NCI-H526 treated with DMSO at 0.1 percent for 48 hours (cell line): ENCODE measurements at regions not wholly inside any gene's neighbourhood (a gene's known extent, or its start where the extent isn't known, plus 50 kb on each side); places are given as distances from the start of the nearest gene placed in this dataset.
"Not testable (repeated sequence)": the region's sequence is repeated elsewhere in the genome, so short reads cannot be mapped to it uniquely, and the experiment has no call there.

ENCODE experiments used
- DNase-seq: peaks from one replicate; lab custom pipeline; 2025; lab: John Stamatoyannopoulos, UW

DNA sequence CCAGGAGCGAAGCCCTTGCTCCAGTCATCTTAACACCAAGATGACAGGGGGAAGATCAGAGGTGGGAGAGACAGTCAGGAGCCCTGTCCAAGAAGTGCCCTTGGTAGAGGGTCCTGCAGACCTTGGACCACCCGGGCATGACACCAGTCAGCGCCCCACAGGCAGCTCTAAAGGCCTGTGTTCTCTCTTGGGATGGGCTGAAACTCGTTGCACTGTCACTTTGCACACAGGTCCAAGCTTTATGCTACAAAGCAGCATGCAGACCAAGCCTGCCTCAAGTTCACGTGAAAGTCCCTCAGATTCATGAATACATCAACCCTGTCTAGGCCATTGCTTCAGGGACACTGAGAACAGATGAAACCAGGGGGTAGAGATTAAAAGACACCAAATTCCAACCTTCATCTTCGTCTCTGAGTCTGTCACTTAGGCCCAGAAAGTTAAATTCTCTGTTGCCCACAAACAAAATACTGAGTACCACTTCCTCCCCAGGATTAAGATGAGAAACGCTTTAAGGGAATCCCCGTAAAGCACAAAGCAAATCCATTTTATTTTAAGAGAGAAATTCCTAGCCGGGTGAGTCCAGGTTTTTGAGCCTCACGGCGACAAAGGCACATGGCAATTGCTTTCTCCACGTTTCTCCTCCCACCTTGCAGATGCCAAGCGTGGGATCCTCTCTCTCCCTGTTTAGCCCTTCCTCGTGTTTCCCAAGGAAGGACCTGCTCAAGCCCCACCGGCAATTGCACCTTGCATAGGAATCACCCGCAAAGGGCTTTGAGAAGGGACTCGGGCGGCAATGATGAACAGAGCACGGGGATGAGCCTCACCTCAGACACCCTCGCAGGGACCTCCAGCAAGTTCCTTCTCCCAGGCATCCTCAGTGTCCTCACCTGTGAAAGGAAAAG lies 75.0 kb upstream of the ID2 start:
- DNase-seq = no peak

DNA sequence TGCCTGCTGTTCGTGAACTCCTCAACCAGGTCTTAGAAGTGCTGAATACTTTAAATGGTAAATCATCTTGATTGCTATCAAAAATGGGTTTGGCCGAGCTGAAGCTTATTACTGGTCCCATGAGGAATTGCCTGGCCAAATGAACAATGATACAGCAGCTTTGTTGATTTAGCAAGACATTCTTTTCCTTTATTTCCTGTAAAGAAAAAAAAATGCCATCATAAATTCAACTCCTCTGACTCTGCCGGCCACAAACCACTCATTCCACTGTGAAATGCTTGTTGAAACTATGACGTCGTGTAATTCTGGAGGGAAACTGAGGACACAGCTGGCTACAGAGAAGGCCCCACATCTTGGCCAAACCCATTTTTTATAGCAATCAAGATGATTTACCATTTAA lies 74.2 kb upstream of the ID2 start:
- DNase-seq = no peak

DNA sequence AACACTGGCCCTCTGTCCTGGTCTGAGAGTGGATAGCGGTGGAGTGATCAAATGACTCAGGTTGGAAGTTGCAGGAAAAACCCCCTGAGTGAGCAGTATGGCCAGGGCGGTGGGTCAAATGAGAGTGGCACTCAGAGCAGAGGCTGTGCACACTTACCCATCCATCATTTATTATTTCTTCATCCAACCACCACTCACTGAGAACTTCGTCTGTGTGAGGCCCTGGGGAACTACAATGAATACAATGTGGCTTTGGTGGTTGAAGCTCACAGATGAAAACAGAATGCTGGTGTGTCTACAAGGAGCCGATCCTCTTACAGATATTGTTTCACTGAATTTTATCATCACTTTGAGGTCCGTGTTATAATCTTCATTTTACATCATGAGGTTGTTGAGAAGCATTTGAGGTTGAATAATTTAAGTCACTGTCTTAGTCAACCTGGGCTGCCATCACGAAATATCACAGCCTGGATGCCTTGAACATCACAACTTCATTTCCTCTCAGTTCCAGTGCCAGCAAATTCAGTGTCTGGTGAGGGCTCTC lies 73.4 kb upstream of the ID2 start:
- no peak for DNase-seq

DNA sequence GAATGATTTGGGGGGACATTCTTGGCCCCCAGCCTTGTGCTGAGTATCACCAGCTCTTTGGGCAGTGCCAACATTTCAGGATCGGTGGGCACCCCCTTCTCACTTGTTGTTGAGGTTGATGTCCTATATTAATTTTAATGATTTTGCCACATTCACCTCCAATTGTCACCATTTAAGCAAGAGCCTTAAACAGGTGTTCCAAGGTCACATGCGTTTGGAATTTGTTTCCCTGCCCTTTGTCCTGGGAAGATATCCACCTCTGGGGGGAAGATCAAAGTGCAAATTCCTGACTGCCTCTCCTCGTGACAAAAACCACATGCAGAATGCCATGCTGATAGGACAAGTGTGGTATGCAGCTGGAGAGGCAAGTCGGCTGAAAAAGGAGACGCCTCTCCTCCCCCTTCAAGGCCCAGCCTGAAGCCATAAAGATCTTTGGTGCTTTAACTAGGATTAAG lies 72.5 kb upstream of the ID2 start:
- no peak for DNase-seq

DNA sequence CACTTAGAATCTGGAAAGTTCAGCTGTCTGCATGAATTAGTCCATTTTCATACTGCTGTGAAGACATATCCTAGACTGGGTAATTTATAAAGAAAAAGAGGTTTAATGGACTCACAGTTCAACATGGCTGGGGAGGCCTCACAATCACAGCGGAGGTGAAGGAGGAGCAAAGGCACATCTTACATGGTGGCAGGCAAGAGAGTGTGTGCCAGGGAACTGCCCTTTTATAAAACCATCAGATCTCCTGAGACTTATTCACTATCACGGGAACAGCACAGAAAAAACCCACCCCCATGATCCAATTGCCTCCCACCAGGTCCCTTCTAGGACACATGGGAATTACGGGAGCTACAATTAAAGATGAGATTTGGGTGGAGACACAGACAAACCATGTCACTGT lies 71.1 kb upstream of the ID2 start:
- DNase-seq = not testable (repeated sequence)

DNA sequence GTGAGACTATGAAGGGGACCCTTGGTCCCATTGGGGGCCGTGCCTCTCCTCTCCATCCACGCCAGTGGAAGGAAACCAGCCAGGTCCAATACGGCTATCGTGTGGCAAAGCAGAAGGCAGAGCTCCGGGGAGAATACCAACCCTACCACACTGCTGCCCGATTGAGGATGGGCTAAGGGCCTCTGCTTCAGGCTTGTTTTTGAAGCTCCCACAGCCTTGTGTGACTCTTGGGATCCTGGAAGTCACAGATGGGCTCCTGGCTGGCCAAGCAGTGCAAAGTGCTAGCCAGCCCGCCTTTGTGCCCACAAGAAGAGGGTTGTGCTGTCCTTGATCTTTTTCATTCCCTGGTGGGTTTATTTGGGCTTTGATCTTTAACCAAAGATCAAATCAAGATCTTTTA lies 70.6 kb upstream of the ID2 start:
- no peak for DNase-seq

DNA sequence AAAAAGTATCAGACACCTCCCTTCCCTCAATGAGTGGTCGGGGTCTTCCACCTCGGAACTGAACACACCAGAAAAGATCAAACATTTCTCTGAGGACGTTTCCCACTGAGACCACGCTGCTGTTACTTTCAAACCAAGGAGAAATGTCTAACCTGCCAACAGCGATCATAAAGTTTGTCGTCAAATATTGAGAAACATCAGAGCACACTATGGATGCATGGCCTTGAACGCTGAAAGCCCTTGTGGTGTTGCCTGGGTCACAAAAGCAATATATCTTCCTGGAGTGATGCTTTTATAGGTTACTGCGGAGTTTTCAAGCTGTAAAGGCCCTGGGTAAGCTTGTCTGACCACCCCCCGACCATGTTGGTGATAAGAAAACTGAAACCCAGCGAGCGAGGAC lies 70.2 kb upstream of the ID2 start:
- no peak for DNase-seq

DNA sequence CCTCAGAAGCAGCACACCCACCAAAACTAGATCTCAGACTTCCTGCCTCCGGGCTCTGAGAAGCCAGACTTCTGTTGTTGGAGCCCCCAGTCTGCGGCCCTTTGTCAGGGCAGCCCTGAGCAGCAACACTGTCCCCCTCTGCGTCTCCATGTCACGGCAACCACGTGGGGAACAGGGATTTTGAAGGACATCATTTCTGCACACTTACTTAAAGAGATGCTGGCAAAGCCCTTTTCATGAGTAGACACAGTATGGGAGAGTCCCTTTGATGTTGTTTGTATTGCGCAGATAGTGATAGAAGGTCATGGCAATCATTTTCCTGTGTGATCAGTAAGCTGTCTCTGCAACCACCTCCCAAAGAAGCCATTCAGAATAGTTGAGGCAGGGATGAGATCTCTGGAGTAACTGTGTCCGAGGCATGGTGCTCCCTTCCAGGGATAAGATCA lies 69.1 kb upstream of the ID2 start:
- DNase-seq = no peak

DNA sequence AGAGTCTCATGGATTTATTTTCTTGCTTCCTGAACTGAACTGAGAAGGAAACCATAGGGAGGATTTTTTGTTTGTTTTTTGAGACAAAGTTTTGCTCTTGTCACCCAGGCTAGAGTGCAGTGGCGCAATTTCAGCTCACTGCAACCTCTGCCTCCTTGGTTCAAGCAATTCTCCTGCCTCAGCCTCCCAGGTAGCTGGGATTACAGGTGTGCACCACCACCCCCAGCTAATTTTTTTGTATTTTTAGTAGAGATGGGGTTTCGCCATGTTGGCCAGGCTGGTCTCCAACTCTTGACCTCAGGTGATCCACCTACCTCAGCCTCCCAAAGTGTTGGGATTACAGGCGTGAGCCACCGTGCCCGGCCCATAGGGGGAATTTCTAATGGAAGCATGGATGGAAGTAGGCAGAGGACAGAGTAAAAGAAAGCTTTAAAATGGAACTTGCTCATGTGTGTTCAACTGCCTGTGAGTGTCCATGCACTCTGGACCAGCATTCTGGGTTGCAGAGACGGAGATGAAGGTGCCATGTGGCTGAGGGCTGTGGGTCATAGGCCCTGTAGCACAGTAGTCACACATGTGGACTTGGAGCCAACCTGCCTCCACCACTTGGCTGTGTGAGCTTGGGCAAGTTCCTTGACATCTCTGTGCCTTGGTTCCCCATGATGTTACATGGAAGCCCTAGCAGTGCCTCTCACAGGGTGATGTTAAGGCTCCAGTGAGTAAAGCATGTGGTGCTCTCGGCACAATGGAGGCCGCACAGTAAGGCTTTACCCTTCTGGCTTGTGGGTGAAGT lies 68.5 kb upstream of the ID2 start:
- DNase-seq = not testable (repeated sequence)

DNA sequence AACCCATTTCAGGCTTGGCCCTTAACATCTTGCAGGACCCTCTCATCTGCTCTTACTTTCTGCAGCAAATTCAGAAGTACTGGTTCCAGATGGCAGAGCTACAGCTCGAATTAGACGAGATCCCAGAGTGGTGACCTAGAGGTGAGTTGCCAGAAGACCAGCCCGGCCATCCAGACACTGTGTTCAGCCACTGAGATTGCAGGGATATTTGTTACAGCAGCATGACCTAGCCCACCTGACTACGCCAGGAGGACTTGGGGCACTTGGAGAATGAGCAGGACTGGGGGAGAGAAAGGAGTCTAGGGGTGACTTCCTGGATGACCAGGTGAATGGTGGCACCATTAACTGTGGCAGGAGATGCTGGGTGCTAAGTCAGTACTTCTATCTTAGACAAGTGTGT lies 67.2 kb upstream of the ID2 start:
- DNase-seq = no peak

DNA sequence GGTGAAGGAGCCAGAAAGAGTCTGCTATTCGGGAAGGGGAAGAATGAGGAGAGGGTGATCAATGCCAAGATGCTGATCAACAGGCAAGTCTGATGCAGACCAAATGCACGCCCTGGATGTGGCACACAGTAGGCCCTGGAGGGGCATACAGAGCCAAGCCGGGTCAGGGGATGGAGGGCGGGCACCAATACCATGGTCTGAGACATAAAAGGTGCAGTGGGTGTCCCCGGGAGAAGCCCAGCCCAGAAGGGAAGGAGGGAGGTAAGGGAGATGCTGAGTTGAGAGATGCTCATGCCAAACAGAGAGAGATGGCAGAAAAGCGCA lies 66.6 kb upstream of the ID2 start:
- DNase-seq = no peak

DNA sequence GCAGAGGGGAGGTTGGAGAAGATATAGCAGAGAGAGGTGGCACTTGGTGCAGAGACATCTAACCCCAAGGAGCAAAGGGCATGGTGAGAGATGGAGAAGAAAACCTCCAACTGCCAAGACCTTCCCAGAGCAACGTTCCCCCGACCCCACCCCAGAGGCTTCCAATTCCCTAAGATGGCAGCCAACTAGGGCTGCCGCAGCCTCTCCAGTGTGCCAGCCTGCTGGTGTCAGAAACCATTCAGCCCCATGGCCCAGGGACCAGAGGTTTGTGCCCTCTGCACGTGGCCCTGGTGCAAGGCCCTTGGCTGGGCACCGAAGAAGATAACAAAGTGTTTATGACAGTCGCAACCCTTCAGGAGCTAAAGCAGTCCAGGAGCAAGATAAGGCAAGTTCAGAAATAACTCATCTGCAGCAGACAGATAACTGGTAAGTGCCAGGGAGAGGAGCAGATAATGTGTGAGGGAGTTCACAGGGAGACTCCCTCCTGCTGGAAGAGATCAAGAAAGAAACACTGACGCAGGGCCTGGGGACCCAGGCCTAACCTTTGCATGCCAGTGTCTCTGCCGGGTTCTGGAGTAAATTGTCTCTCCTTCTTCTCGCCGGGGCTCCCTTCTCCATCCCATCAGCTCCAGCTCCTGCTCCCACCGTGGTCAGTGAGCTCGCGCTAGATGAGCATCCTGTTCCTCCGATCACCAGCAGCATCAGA lies 66.1 kb upstream of the ID2 start:
- DNase-seq = no peak

DNA sequence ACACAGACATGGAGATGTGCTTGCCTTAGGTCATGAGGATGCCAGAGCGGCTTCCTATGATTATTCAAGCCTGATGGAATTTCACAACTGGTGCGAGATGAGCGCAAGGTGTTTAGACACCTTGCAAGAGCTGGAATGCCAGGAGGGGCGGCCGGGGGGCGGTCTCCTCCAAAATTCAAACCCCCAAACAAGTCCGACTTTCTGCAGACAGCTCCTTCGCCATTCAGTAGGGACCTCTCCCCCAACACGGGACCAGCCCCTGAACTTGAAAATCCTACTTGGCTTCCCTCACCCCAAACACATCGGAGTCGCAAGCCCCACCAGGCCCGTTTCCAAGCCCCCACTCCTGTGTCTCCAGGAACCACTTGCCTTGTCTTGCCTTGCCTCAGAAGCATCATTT lies 64.8 kb upstream of the ID2 start:
- DNase-seq = no peak

DNA sequence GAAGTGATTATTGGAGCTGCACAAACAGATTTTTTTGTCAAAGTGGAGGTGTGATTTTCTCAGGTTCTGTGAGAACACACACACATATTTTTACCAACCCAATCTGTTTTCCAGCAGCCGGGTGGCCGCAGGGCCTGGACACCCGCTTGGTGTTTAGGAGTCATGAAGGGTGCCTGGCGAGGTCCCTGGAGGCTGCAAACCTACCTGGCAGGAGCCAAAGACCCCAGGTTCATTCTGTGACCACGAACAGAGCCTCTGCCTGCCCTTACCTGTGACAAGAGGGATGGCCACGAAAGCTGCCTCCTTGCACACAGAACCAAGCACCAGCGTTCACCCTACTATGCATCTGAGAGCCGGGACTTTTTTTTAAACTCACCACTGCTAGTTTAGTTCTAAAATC lies 64.3 kb upstream of the ID2 start:
- no peak for DNase-seq

DNA sequence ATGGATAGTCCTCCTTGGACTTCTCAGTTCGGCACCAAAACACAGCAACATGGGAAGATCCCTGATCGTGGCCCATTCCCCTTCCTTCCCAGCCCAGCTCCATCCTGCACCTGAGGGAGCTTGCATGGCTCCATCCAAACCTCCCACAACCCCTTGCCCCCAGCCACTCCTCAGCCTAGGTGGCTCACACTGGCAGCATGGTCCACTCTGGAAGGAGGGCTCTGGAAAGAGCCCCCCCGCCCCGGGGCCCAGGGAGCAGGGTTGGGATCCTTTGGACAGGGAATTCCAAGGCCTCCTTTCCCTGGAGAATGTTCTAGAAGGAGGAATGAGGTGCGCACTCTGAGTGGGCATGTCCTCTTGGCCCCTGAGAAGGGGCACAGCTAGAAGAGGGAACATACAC lies 62.8 kb upstream of the ID2 start:
- DNase-seq = no peak

DNA sequence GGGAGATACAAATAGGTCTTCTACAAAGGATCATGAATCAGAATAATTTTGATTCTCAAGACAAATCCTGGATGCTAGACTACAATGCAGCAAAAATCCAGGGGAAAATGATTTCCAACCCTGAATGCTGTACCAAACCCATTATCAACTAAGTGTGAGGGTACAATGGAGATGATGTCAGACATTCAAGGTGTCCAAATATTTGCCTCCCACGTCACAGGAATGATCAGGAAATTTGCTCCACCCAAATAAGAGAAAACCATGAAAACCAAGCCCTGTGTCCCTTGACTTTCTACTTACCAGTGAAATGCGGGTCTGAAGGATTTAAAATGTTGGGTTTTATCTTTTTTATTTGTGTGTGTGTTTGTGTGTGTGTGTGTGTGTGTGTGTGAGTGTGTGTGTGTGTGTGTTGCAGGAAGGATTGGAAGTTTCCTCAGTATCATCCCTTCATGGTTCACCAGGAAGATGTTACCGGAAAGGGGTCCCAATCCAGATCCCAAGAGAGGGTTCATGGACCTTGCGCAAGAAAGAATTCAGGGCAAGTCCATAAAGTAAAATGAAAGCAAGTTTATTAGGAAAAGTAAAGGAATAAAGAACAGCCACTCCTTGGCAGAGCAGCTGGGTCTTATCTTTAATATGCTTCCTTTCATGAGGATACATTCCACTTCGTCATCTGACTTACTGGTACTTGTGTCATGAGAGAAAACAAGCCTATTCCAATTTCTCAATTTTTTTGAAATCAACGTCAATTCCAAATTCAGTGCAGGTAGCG lies 61.1 kb upstream of the ID2 start:
- DNase-seq = no peak

DNA sequence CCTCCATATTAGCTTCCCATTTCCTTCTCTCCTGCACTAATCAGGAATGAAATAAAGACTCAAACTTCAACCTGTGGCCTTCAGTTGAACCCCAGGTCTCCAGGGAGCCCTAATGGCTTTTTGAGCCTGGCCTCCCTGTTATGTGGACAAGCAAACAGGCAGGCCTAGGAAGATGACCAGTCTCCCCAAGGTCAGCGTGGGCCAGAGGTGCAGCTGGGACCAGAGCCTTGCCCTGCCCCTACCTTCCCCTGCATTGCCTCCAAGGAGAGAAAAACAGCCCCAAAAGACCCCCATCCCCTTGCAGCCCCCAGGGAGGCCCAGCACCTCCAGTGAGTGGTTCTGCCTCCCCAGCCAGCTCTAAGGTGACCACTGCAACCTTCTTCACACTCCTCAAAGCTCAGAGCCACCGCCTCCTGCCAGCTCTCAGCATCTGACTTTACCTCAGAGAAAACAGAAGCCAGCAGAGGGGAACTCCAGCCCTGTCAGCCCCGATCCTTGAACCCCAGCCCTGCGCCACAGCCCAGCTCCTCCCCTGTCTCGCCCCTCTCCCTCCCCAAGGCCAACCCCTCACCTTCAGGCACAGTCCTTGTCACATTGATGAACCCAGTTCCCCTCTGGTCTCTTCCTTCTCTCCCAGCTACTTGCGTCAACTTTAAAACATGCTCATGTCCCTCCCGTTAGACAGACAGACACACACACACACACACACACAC lies 59.5 kb upstream of the ID2 start:
- DNase-seq = no peak

DNA sequence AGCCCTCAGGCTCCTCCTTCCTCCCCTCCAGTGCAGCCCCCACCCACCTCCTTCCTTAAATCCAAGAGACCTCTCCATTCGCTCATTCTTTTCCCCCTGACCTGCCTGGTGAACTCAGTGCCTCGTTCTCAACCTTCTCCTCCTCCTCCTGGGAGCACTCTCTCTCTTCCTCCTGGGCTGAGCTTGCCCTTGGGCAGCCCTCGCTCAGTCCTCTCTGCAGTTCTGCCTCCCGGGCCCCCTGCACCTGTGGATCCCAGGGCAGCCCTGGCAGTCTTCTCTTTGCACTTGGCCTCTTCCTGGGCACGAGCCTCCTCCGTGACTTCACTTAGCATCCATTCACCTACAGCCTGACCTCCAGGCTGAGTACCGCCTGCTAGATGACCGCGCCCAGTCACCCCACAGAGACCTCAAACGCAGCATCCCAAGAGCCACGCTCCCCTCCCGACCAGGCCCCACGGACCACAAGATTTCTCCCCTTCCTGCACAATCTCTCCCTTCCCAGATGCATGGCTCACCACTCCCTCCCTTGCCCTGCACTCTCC lies 58.9 kb upstream of the ID2 start:
- DNase-seq = no peak

DNA sequence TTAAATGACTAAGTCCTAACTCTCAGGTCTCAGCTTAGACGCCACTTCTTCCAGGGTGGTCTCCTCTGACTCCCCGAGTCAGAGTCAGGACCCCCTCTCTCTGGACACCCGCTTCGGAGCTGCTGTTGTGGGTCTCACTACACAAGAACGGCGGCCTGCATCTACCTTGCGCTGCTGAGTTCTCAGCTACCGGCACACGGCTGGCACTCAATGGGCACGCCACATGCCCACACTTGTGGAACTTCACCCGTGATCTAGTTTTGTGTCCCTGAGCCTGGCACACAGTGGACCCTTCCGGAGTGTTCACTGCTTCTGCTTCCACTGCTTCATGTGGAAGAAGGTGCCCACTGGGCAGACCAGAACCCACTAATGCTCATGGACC lies 58.3 kb upstream of the ID2 start:
- DNase-seq = no peak

DNA sequence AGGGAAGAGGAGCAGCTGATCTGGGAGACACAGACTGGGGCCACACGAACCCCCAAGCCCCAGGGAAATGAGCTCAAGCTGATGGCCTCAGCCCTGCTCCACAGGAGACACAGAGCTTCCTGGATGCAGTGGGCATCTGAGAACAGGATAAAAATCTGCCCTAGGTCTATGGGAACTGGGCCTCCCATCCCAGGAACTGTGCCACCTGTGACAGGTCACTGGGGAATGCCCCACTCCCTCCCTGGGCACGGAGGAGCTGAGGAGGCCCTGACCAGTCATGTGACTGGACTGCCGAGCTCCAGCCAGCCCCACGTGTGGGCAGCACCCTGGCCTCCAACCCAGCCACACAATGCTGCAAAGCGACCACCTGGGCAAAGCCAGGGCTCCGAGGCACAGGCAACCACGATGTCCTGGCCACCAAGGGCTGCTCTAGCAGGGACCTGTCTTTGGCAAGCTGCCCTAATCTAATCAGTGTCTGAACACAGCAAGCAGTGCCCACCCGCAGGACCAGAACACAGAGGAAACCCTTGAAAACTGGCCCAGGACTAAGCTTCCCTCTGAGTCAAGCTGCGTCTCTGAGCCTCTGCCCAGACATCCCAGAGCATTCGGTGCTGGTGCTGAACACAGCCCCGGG lies 57.8 kb upstream of the ID2 start:
- DNase-seq = no peak
